Loucy (cell line): ENCODE measurements at regions not wholly inside any gene's neighbourhood (a gene's known extent, or its start where the extent isn't known, plus 50 kb on each side); places are given as distances from the start of the nearest gene placed in this dataset.

Experiments used
- H2AFZ ChIP-seq: fragments of 200-600 bp; sonication (generic); 2 replicates; pipeline ENCODE4 v1.6.0; 2016; ENCODE audit warnings: antibody characterized with exemption, mild to moderate bottlenecking, low read length, moderate library complexity
- H3F3A ChIP-seq: fragments of 200-600 bp; 2 replicates; pipeline ENCODE4 v1.6.0; 2016; ENCODE audit warnings: antibody characterized with exemption, low read depth, mild to moderate bottlenecking
- H3K27me3 ChIP-seq: fragments of 200-600 bp; sonication (generic); 2 replicates; pipeline ENCODE4 v1.6.1; 2014; ENCODE audit warnings: low read length, mild to moderate bottlenecking; ENCODE audit not compliant: insufficient read depth, poor library complexity, severe bottlenecking
- H3K36me3 ChIP-seq: fragments of 200-600 bp; sonication (generic); 2 replicates; pipeline ENCODE4 v1.6.1; 2016; ENCODE audit warnings: low read length; ENCODE audit not compliant: insufficient read depth
- H3K4me1 ChIP-seq: fragments of 200-600 bp; sonication (generic); 2 replicates; pipeline ENCODE4 v1.5.1; 2014; ENCODE audit warnings: low read length, mild to moderate bottlenecking; ENCODE audit not compliant: insufficient read depth, poor library complexity, severe bottlenecking
- H3K4me2 ChIP-seq: fragments of 200-600 bp; sonication (generic); 2 replicates; pipeline ENCODE4 v1.6.0; 2014; ENCODE audit warnings: antibody characterized with exemption, low read length, low read depth, mild to moderate bottlenecking; ENCODE audit not compliant: poor library complexity, severe bottlenecking
- H3K4me3 ChIP-seq: fragments of 200-600 bp; sonication (generic); 2 replicates; pipeline ENCODE4 v1.5.1; 2014; ENCODE audit warnings: low read length, mild to moderate bottlenecking, mixed read lengths; ENCODE audit not compliant: poor library complexity, severe bottlenecking
- H3K79me2 ChIP-seq: fragments of 200-600 bp; sonication (generic); 2 replicates; pipeline ENCODE4 v1.6.1; 2014; ENCODE audit warnings: low read length; ENCODE audit not compliant: insufficient read depth
- H3K9ac ChIP-seq: fragments of 200-600 bp; sonication (generic); 2 replicates; pipeline ENCODE4 v1.6.0; 2014; ENCODE audit warnings: mild to moderate bottlenecking, low read depth, low read length, moderate library complexity; ENCODE audit not compliant: poor library complexity, severe bottlenecking
- H3K9me2 ChIP-seq: fragments of 200-600 bp; sonication (generic); replicated peaks from 2 replicates; pipeline ENCODE4 v1.6.1; 2016; ENCODE audit warnings: low read depth, low read length, mixed read lengths
- H3K9me3 ChIP-seq: fragments of 200-600 bp; sonication (generic); 2 replicates; pipeline ENCODE4 v1.6.1; 2014; ENCODE audit warnings: mild to moderate bottlenecking, antibody characterized with exemption, low read length, low read depth; ENCODE audit not compliant: insufficient read depth
- H4K20me1 ChIP-seq: fragments of 200-600 bp; sonication (generic); 2 replicates; pipeline ENCODE4 v1.6.0; 2014; ENCODE audit warnings: antibody characterized with exemption, low read length, mild to moderate bottlenecking; ENCODE audit not compliant: insufficient read depth, poor library complexity, severe bottlenecking
- CTCF ChIP-seq: fragments of 200-600 bp; sonication (generic); conservative IDR thresholded peaks from 2 replicates; pipeline ENCODE4 v1.5.1; 2014; ENCODE audit warnings: mild to moderate bottlenecking, antibody characterized with exemption, low read length
- EZH2phosphoT487 ChIP-seq: fragments of 200-600 bp; IDR thresholded peaks from 2 replicates; pipeline ENCODE4 v1.6.1; 2018; ENCODE audit warnings: antibody characterized with exemption, mild to moderate bottlenecking, moderate library complexity, borderline replicate concordance

GRCh38 chr18:44517136-44517535 lies 163.6 kb upstream of the SETBP1 start:
- Histone ChIP-seq H3K27me3 (no peaks in the 10 kb centered on the region), H4K20me1 (no peaks in the 10 kb centered on the region), H3K79me2 (no peaks in the 10 kb centered on the region), H3K4me3 (no peak overlapping the region), H3K9ac (no peak overlapping the region), H3K4me2 (no peak overlapping the region), H3F3A (no peaks in the 10 kb centered on the region), H2AFZ (no peak overlapping the region), H3K9me2 (no peaks in the 10 kb centered on the region), H3K4me1 (peaks cover 34% of the 10 kb centered on the region), H3K36me3 (no peaks in the 10 kb centered on the region), H3K9me3 (no peaks in the 10 kb centered on the region)
- TF ChIP-seq CTCF (no peak), EZH2phosphoT487 (no peak)

GRCh38 chr18:44518091-44518615 lies 162.5 kb upstream of the SETBP1 start:
- Histone ChIP-seq H3K4me1 (peaks cover 34% of the 10 kb centered on the region), H2AFZ (no peak overlapping the region), H3K79me2 (no peaks in the 10 kb centered on the region), H3K36me3 (no peaks in the 10 kb centered on the region), H3K9ac (no peak overlapping the region), H3K4me2 (no peak overlapping the region), H3K9me3 (no peaks in the 10 kb centered on the region), H3F3A (no peaks in the 10 kb centered on the region), H3K4me3 (no peak overlapping the region), H3K27me3 (no peaks in the 10 kb centered on the region), H3K9me2 (no peaks in the 10 kb centered on the region), H4K20me1 (no peaks in the 10 kb centered on the region)
- TF ChIP-seq EZH2phosphoT487 (no peak), CTCF (no peak)

GRCh38 chr18:44518666-44519065 lies 162.0 kb upstream of the SETBP1 start:
- Histone ChIP-seq H4K20me1 (no peaks in the 10 kb centered on the region), H3K27me3 (no peaks in the 10 kb centered on the region), H3K9ac (no peak overlapping the region), H3K36me3 (no peaks in the 10 kb centered on the region), H3K4me2 (no peak overlapping the region), H2AFZ (no peak overlapping the region), H3K4me1 (peaks cover 34% of the 10 kb centered on the region), H3K79me2 (no peaks in the 10 kb centered on the region), H3K4me3 (no peak overlapping the region), H3K9me3 (no peaks in the 10 kb centered on the region), H3K9me2 (no peaks in the 10 kb centered on the region), H3F3A (no peaks in the 10 kb centered on the region)
- no peak for TF ChIP-seq EZH2phosphoT487
- TF ChIP-seq CTCF, result no peak
